Chondrocyte (in vitro differentiated cells): ENCODE measurements at regions not wholly inside any gene's neighbourhood (a gene's known extent, or its start where the extent isn't known, plus 50 kb on each side); places are given as distances from the start of the nearest gene placed in this dataset.
"Not testable (repeated sequence)": the region's sequence is repeated elsewhere in the genome, so short reads cannot be mapped to it uniquely, and the experiment has no call there.

Source experiments
- DNase-seq: peaks from one replicate; pipeline ENCODE4 v3.0.0; 2021; ENCODE audit warnings: mixed read lengths, low spot score
- H3K27ac Mint-ChIP-seq: one replicate; pipeline ENCODE4 v1.8.0; 2021; ENCODE audit warnings: mild to moderate bottlenecking, moderate library complexity, mixed read lengths; ENCODE audit not compliant: unreplicated experiment
- H3K27me3 Mint-ChIP-seq: 2 replicates; pipeline ENCODE4 v1.8.0; 2021; ENCODE audit warnings: low read depth, mixed read lengths
- H3K36me3 Mint-ChIP-seq: 2 replicates; pipeline ENCODE4 v1.8.0; 2021; ENCODE audit warnings: low read depth, mixed read lengths
- H3K4me1 Mint-ChIP-seq: 2 replicates; pipeline ENCODE4 v1.8.0; 2021; ENCODE audit warnings: low read depth, mild to moderate bottlenecking, mixed read lengths
- H3K4me3 Mint-ChIP-seq: one replicate; pipeline ENCODE4 v1.8.0; 2021; ENCODE audit warnings: mild to moderate bottlenecking, moderate library complexity, mixed read lengths; ENCODE audit not compliant: unreplicated experiment
- H3K9me3 Mint-ChIP-seq: 2 replicates; pipeline ENCODE4 v1.8.0; 2021; ENCODE audit warnings: low read depth, mixed read lengths
- CTCF ChIP-seq: fragments of 200-600 bp; sonication (generic); IDR thresholded peaks from 2 replicates; pipeline ENCODE4 v1.5.0; 2021; ENCODE audit warnings: antibody characterized with exemption, mild to moderate bottlenecking, moderate library complexity

GRCh38 chr7:96920064-96920463 is 85.3 kb upstream of the DLX6 start:
- no peaks in the 10 kb centered on the region for H3K4me1 Mint-ChIP-seq
- no peak for TF ChIP-seq CTCF
- DNase-seq, result no peak
- no peaks in the 10 kb centered on the region for H3K9me3 Mint-ChIP-seq
- H3K27me3 Mint-ChIP-seq, result peaks cover 22% of the 10 kb centered on the region
- no peak overlapping the region for H3K4me3 Mint-ChIP-seq
- H3K36me3 Mint-ChIP-seq, result no peaks in the 10 kb centered on the region
- no peak overlapping the region for H3K27ac Mint-ChIP-seq

DNA sequence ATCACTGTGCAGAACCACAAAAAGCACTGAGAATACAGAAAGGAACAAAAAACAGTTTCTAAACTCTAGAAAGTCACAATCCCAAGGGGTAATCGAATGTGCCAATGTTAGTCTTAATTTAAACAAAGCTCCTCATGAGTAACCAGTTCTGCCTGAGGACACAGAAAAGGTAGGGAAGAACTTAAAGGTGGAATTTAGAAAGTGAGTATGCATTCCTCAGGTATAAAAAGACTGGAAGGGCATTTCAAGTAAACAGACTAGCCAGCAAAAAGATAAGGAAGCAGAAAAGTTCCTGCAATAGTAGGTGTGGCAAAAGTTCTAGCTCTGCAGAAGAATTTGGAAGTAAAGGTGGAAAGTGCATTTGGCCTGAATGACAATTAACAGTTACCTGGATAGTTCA is 84.6 kb upstream of the DLX6 start:
- Mint-ChIP-seq H3K4me1 (no peaks in the 10 kb centered on the region), H3K27ac (no peak overlapping the region), H3K27me3 (peaks cover 21% of the 10 kb centered on the region), H3K4me3 (no peak overlapping the region), H3K9me3 (no peaks in the 10 kb centered on the region), H3K36me3 (no peaks in the 10 kb centered on the region)
- no peak for DNase-seq
- TF ChIP-seq CTCF, result no peak

GRCh38 chr7:96921231-96921630 is 84.1 kb upstream of the DLX6 start:
- no peaks in the 10 kb centered on the region for H3K36me3 Mint-ChIP-seq
- no peak for DNase-seq
- H3K4me3 Mint-ChIP-seq, result no peak overlapping the region
- peaks cover 18% of the 10 kb centered on the region for H3K27me3 Mint-ChIP-seq
- H3K27ac Mint-ChIP-seq, result no peak overlapping the region
- H3K9me3 Mint-ChIP-seq, result no peaks in the 10 kb centered on the region
- no peaks in the 10 kb centered on the region for H3K4me1 Mint-ChIP-seq
- no peak for TF ChIP-seq CTCF

DNA sequence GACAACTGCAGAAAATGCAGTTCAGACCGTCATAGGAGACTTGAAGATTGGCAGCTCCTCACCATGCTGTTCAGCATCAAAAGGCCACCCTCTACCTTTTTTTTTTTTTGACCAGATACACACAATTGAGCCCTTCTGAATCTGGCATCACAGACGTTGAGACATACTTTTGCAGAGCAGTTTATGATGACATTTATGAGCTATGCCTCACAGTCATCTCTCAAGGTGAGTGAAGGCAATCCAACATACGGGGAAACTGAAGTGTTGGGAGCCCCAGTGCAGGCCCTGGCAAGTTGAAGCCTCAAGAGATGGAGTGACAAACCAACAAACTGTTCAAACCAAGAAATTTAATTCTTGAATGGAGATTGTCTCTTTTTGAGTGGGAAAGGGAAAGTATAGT is 83.6 kb upstream of the DLX6 start:
- Mint-ChIP-seq H3K4me3 (no peak overlapping the region), H3K9me3 (no peaks in the 10 kb centered on the region), H3K27me3 (peaks cover 18% of the 10 kb centered on the region), H3K4me1 (no peaks in the 10 kb centered on the region), H3K36me3 (no peaks in the 10 kb centered on the region), H3K27ac (no peak overlapping the region)
- DNase-seq, result no peak
- no peak for TF ChIP-seq CTCF

DNA sequence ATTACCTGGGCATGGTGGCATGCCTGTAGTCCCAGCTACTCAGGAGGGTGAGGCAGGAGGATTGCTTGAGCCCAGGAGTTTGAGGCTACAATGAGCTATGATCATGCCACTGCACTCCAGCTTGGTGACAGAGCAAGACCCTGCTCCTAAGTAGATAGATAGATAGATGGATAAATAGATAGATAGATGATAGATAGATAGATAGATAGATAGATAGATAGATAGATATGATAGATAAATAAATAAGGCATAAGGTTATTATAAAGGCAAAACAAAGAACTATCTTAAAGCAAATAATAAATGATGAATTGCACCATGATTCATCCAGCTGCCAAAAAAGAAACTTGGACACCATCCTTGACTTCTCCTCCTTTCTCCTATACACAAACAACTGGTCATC is 82.0 kb upstream of the DLX6 start:
- H3K27me3 Mint-ChIP-seq, result peaks cover 18% of the 10 kb centered on the region
- not testable (repeated sequence) for H3K4me1 Mint-ChIP-seq, DNase-seq, H3K9me3 Mint-ChIP-seq, H3K36me3 Mint-ChIP-seq, H3K4me3 Mint-ChIP-seq, H3K27ac Mint-ChIP-seq

- Mint-ChIP-seq H3K4me3 (no peak overlapping the region), H3K9me3 (no peaks in the 10 kb centered on the region), H3K36me3 (no peaks in the 10 kb centered on the region), H3K27ac (no peak overlapping the region), H3K4me1 (no peaks in the 10 kb centered on the region), H3K27me3 (peaks cover 8% of the 10 kb centered on the region)
- DNase-seq, result no peak
- TF ChIP-seq CTCF, result no peak
These were observed 78.2 kb upstream of the DLX6 start for GRCh38 chr7:96927131-96927530.
